Activated CD4-positive, CD25-positive, alpha-beta regulatory T cell treated with anti-CD3 and anti-CD28 coated beads, Interleukin-2, amount 50 U/mL, for 16 hours (primary cell): ENCODE measurements at regions not wholly inside any gene's neighbourhood (a gene's known extent, or its start where the extent isn't known, plus 50 kb on each side); places are given as distances from the start of the nearest gene placed in this dataset.
"Not testable (repeated sequence)": the region's sequence is repeated elsewhere in the genome, so short reads cannot be mapped to it uniquely, and the experiment has no call there.

Experiments used
- DNase-seq: peaks from one replicate; pipeline ENCODE4 v3.0.0-alpha.2; 2020; ENCODE audit warnings: low read depth, low spot score

GRCh38 chr12:114501474-114501807 is 95.5 kb upstream of the TBX5 start:
- no peak for DNase-seq

DNA sequence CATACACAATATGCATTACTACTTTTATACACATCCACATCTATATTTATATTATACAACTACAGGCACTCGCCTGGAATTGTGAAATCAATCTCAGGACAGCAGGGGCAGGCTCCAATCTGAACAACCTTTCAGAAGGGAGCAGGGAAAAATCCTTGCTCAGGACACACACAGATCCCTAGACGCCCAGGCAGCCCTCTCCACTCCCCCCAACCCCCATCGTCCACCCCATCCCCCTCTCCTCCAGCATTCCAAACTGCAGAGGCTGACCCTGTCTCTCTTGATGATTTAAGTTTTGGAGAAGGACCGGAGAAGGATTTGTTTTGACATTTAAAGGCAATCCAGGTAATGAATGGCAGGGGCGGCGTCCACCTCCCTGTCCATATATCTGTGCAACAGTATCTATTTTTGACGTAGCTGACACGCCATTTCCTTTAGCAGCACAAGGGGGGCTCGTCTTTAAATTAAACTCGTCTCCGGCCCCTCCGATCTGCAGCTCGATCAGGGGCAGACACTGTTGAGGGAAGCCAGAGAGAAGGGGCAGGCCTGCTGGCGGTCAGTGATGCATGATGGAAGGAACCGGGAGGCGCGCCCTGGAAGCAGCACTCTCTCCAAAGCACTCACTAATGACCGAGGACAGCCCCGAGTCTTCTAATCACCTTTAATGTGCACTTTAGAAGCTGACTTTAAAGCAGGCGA is 95.0 kb upstream of the TBX5 start:
- DNase-seq, result no peak

GRCh38 chr12:114500131-114500530 is 94.2 kb upstream of the TBX5 start:
- no peak for DNase-seq

- no peak for DNase-seq
Observed at GRCh38 chr12:114499338-114499737, 93.4 kb upstream of the TBX5 start.

DNA sequence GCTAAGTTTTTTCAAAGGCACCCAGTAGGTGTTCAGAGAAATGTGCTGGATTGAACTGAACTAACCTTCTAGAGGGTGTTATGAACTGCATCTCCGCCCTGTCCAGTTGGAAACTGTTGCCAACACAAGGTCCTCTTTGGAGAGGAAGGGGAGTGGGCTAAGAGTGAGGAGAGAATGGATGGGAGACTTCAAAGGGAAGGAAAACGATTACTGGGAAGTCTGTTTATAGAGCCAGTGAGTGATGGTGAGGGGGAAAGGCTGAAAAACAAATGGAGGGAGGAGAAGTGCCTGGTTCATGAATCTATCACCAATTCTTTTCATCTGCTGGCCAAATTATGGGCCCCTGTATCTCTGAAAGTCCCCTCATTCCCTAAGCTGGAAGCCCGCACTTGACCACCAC is 86.0 kb upstream of the TBX5 start:
- no peak for DNase-seq

- not testable (repeated sequence) for DNase-seq
Observed at GRCh38 chr12:114484822-114485459, 79.0 kb upstream of the TBX5 start.

GRCh38 chr12:114483996-114484395 is 78.1 kb upstream of the TBX5 start:
- DNase-seq, result no peak

- DNase-seq, result no peak
Observed at GRCh38 chr12:114481200-114481535, 75.2 kb upstream of the TBX5 start.

GRCh38 chr12:114480337-114481199 is 74.6 kb upstream of the TBX5 start:
- DNase-seq, result no peak

DNA sequence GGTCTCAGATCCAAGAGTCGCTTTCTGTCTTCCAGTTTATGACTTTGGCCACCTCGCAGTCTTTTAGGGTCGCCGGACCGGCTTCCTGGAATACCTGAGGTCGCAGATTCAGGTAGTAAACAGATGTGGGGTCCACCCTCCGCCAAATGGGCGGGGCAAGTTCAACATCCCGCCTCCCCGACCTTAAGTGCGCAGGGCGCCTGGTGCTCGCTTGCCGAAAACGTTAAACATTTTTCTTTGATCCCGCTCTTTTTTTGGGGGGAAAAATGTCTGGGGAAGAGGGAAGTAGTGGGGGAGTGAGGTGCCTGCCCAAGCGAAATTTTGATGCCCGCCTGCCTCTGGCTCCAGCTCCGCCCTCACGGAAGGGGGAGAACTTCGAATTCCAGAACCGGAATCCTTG is 73.9 kb upstream of the TBX5 start:
- DNase-seq, result no peak

GRCh38 chr12:114478865-114479264 is 72.9 kb upstream of the TBX5 start:
- no peak for DNase-seq

GRCh38 chr12:114477989-114478395 is 72.0 kb upstream of the TBX5 start:
- no peak for DNase-seq

- no peak for DNase-seq
Observed at GRCh38 chr12:114476159-114476558, 70.2 kb upstream of the TBX5 start.

DNA sequence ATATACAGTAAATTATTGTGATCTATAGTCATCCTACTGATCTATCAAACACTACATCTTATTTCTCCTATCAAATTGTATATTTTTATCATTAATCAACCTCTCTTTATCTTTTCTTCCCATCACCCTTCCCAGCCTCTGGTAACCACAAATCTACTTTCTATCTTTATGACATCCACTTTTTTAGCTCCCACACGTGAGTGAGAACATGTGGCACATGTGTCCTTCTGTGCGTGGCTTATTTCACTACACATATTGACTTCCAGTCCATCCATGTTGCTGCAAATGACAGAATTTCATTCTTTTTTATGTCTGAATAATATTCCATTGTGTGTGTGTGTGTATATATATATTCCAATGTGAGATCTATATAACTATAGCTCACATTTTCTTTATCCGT is 67.8 kb upstream of the TBX5 start:
- DNase-seq, result no peak

DNA sequence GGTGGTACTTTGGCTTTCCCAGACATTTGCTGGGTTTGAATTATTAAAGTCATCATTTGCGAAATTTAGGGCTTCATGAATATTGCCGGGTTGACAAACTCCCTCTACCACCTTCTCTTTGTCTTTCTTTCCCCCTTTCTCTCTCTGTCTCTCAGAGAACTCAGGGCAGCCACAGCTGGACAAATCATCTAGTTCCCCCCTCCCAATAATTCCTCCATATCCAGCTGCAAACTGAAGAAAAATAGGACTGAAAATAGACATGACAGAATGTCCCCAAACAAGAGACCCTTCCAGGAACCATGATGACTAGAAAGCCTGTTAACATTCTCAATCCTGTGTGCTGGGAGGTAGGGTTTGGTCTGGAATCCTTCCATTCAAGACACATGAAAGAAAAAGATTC is 67.1 kb upstream of the TBX5 start:
- no peak for DNase-seq

DNA sequence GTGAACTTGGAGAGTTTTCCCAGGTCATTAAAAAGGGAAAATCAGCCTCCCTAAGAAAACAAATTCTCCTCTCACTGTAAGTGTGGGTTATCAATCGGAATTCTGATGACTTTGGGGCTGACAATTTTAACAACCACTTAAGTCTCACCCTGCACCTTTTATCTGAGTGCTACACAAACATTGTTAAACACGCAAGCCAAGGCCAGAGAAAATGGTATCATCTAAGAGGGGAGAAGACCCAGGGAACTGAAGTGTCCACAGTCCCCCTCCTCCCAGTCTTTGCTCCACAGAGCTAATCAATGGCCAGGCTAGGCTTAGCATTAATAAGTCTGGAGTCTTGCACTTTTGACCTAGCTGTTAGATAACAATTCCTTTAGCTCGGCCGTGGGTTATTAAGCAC is 51.7 kb upstream of the TBX5 start:
- DNase-seq, result no peak
